HepG2 (cell line): ENCODE measurements at regions not wholly inside any gene's neighbourhood (a gene's known extent, or its start where the extent isn't known, plus 50 kb on each side); places are given as distances from the start of the nearest gene placed in this dataset.

ENCODE experiments used
- ATAC-seq: fragments of 200-7000 bp; cut with Tn5 transposase; 3 replicates; pipeline ENCODE4 v1.9.1; 2020; ENCODE audit warnings: mild to moderate bottlenecking, moderate library complexity
- BruUV-seq: library from RNA; stranded (reverse); fragments of 400-500 nt; replicated peaks from 2 replicates; lab custom pipeline; 2021; lab: Mats Ljungman, UMichigan
- CTCF ChIA-PET: fragments of 300-600 bp; formaldehyde crosslinking; extraction: SDS; loops from one replicate; lab custom pipeline; 2021; ENCODE audit warnings: low total read pairs, inconsistent platforms, low intra/inter-chr PET ratio; lab: Yijun Ruan, JAX
- POLR2A ChIA-PET: fragments of 350-600 bp; sonication (Branson Sonifier 250); formaldehyde crosslinking; loops from one replicate; lab custom pipeline; 2020; ENCODE audit warnings: antibody characterized with exemption, inconsistent platforms; lab: Yijun Ruan, JAX
- DNase-seq: peaks from one replicate; pipeline ENCODE4 v3.0.0-alpha.2; 2015; ENCODE audit warnings: low spot score
- FAIRE-seq: peaks from 3 replicates; lab custom pipeline; 2011; peaks lifted over from hg19 to GRCh38; lab: Jason Lieb, UNC
- H2AFZ ChIP-seq: one replicate; pipeline ENCODE4 v1.6.1; 2011; ENCODE audit warnings: low read length, inconsistent platforms
- H3K27ac ChIP-seq: fragments of 300-600 bp; 3 replicates; pipeline ENCODE4 v1.8.0; 2011; ENCODE audit warnings: mixed run types, mild to moderate bottlenecking, mixed read lengths, low read length, inconsistent platforms; ENCODE audit not compliant: insufficient read depth; ENCODE audit errors: extremely low read length
- H3K27me3 ChIP-seq, 2 experiments: fragments of 200-600 bp in 1 of 2; 2 replicates in 1 of 2; 3 replicates in 1 of 2; pipeline versions ENCODE4 v1.6.0 to v1.8.0; 2011; ENCODE audit warnings: low read length in 2 of 2, mild to moderate bottlenecking in 2 of 2, moderate library complexity in 2 of 2, inconsistent platforms in 1 of 2; ENCODE audit not compliant: insufficient read depth in 2 of 2, control insufficient read depth in 1 of 2
- H3K36me3 ChIP-seq, 2 experiments: fragments of 200-600 bp in 1 of 2; replicated peaks in 1 of 2; 2 replicates in 1 of 2; 3 replicates in 1 of 2; pipeline versions ENCODE4 v1.5.1 to v1.8.0; 2011; ENCODE audit warnings: low read length in 2 of 2, inconsistent platforms in 1 of 2; ENCODE audit not compliant: insufficient read depth in 2 of 2, control insufficient read depth in 1 of 2
- H3K4me1 ChIP-seq: 2 replicates; pipeline ENCODE4 v1.5.1; 2012; ENCODE audit warnings: low read length, inconsistent platforms; ENCODE audit not compliant: insufficient read depth
- H3K4me2 ChIP-seq: 2 replicates; pipeline ENCODE4 v1.6.0; 2011; ENCODE audit warnings: low read depth, low read length, inconsistent platforms
- H3K4me3 ChIP-seq, 3 experiments: fragments of 200-600 bp in 1 of 3; sonication (generic), shearing (Covaris generic) in 1 of 3; replicated peaks in 1 of 3; 2 replicates each; pipeline ENCODE4 v1.5.1; 2011 to 2016; ENCODE audit warnings: low read length in 3 of 3, inconsistent platforms in 2 of 3, low read depth in 2 of 3, mild to moderate bottlenecking in 2 of 3, control low read depth in 1 of 3, mixed read lengths in 1 of 3; ENCODE audit not compliant: insufficient read depth in 1 of 3
- H3K79me2 ChIP-seq: one replicate; pipeline ENCODE4 v1.6.1; 2011; ENCODE audit warnings: low read length, inconsistent platforms; ENCODE audit not compliant: insufficient read depth
- H3K9ac ChIP-seq: 2 replicates; pipeline ENCODE4 v1.6.0; 2011; ENCODE audit warnings: mild to moderate bottlenecking, low read depth, low read length, inconsistent platforms; ENCODE audit not compliant: insufficient read depth
- H3K9me3 ChIP-seq: 2 replicates; pipeline ENCODE4 v1.5.1; 2012; ENCODE audit warnings: mild to moderate bottlenecking, low read length
- H4K20me1 ChIP-seq: 2 replicates; pipeline ENCODE4 v1.6.0; 2011; ENCODE audit warnings: inconsistent platforms, mild to moderate bottlenecking, low read length, moderate library complexity; ENCODE audit not compliant: insufficient read depth
- CEBPB ChIP-seq: IDR thresholded peaks from 2 replicates; pipeline ENCODE4 v1.6.1; 2011; ENCODE audit warnings: low read depth, low read length, improper control_type of control experiment, borderline replicate concordance
- DRAP1 ChIP-seq: IDR thresholded peaks from 2 replicates; pipeline ENCODE4 v1.6.1; 2016; ENCODE audit warnings: missing genetic modification reagents, missing compliant biosample characterization
- FOXA3 ChIP-seq: IDR thresholded peaks from 2 replicates; pipeline ENCODE4 v1.6.1; 2016; ENCODE audit warnings: missing genetic modification reagents, missing compliant biosample characterization
- GLI4 ChIP-seq: sonication (generic); formaldehyde crosslinking; IDR thresholded peaks from 2 replicates; pipeline ENCODE4 v1.5.1; 2020; ENCODE audit warnings: missing genetic modification reagents, mild to moderate bottlenecking, moderate library complexity, borderline replicate concordance
- U2AF2 ChIP-seq: fragments of 200-400 bp; formaldehyde crosslinking; IDR thresholded peaks from 2 replicates; pipeline ENCODE4 v1.6.1; 2017; ENCODE audit warnings: low read depth, mild to moderate bottlenecking, low read length
- ZMAT3 ChIP-seq: sonication (generic); formaldehyde crosslinking; conservative IDR thresholded peaks from 2 replicates; pipeline ENCODE4 v1.7.0; 2021; ENCODE audit warnings: missing genetic modification reagents
- ZNF33B ChIP-seq: sonication (generic); formaldehyde crosslinking; IDR thresholded peaks from 2 replicates; pipeline ENCODE4 v1.5.1; 2020; ENCODE audit warnings: mild to moderate bottlenecking, missing genetic modification reagents
- ZNF652 ChIP-seq: IDR thresholded peaks from 2 replicates; pipeline ENCODE4 v1.6.1; 2016; ENCODE audit warnings: low read depth, borderline replicate concordance
- WGBS: methylation state at CpG from one replicate; pipeline ENCODE4 v1.1.6; 2017; ENCODE audit warnings: low lambda C conversion rate; 5-methylcytosine and 5-hydroxymethylcytosine counted together
- in situ Hi-C: cut with HindIII; loops from 2 replicates; pipeline ENCODE4 v1.10.0; 2017; ENCODE audit warnings: low pct_unique_long_range_greater_than_20kb; ENCODE audit not compliant: extremely low pct_ligation_motif_present
- intact Hi-C: fragments of 100-400 bp; cut with micrococcal nuclease; formaldehyde crosslinking; loops from one replicate; pipeline ENCODE4 v1.10.0; 2022; ENCODE audit not compliant: unreplicated experiment
- TF ChIP-seq, protein P1 (sequence below): sonication (generic); formaldehyde crosslinking; IDR thresholded peaks from 2 replicates; pipeline ENCODE4 v1.9.0; 2021; ENCODE audit warnings: missing genetic modification reagents, borderline replicate concordance
- TF ChIP-seq, protein P2 (sequence below), 2 experiments: sonication (generic) in 1 of 2; formaldehyde crosslinking in 1 of 2; IDR thresholded peaks; 2 replicates each; pipeline versions ENCODE4 v1.6.1 to v1.9.0; 2014 to 2022; ENCODE audit warnings: antibody characterized with exemption in 1 of 2, borderline replicate concordance in 1 of 2, inconsistent platforms in 1 of 2, low read depth in 1 of 2, missing genetic modification reagents in 1 of 2

DNA sequence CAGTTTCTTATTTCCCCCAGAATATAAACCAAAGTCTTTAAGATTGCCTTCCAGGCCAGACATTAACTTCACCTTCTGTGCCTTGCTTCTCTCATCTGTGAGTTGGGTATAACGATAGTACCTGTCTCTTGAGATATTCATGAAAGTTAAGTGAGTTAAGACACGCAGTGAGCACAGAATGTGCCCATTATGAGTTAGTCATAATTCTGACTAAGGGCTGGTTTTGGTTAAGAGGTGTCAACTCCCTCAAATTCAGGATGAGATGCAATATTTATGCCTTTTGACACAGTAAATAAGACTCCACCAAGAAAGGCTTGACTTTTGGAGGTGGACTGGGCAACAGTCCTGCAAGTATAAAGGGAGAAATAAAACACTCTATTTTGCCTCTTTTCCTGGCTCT is 528.7 kb upstream of the IGFBP3 start:
- H3K27ac ChIP-seq = no peak overlapping the region
- POLR2A ChIA-PET = no interaction called here
- in situ Hi-C loops = no loop called here
- no peak overlapping the region for H2AFZ ChIP-seq
- no peaks in the 10 kb centered on the region for H3K79me2 ChIP-seq
- WGBS = 28% methylated on average over 2 of the region's 2 CpGs
- peaks cover 8% of the 10 kb centered on the region; the same call in 1 of the 2 replicates for H3K9me3 ChIP-seq
- no peak overlapping the region for H3K4me2 ChIP-seq
- intact Hi-C loops = no loop called here
- H3K9ac ChIP-seq = no peak overlapping the region
- CTCF ChIA-PET = no interaction called here
- H3K27me3 ChIP-seq = no peaks in the 10 kb centered on the region
- no peak for DNase-seq
- ATAC-seq = no peak
- no peak overlapping the region for H3K4me3 ChIP-seq
- FAIRE-seq = no peak
- no peaks in the 10 kb centered on the region for H4K20me1 ChIP-seq
- no peak for TF ChIP-seq U2AF2
- TF ChIP-seq GLI4 (CRISPR knock-in tag) = no peak
- TF ChIP-seq FOXA3 = no peak
- TF ChIP-seq DRAP1 (CRISPR knock-in tag) = no peak
- no peak for TF ChIP-seq ZMAT3 (CRISPR knock-in tag)
- TF ChIP-seq, protein P1, sequence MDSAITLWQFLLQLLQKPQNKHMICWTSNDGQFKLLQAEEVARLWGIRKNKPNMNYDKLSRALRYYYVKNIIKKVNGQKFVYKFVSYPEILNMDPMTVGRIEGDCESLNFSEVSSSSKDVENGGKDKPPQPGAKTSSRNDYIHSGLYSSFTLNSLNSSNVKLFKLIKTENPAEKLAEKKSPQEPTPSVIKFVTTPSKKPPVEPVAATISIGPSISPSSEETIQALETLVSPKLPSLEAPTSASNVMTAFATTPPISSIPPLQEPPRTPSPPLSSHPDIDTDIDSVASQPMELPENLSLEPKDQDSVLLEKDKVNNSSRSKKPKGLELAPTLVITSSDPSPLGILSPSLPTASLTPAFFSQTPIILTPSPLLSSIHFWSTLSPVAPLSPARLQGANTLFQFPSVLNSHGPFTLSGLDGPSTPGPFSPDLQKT (CRISPR knock-in tag) = no peak
- TF ChIP-seq ZNF33B (CRISPR knock-in tag) = no peak
- no peaks in the 10 kb centered on the region for H3K4me1 ChIP-seq
- no TSS peak for BruUV-seq
- no peaks in the 10 kb centered on the region for H3K36me3 ChIP-seq

DNA sequence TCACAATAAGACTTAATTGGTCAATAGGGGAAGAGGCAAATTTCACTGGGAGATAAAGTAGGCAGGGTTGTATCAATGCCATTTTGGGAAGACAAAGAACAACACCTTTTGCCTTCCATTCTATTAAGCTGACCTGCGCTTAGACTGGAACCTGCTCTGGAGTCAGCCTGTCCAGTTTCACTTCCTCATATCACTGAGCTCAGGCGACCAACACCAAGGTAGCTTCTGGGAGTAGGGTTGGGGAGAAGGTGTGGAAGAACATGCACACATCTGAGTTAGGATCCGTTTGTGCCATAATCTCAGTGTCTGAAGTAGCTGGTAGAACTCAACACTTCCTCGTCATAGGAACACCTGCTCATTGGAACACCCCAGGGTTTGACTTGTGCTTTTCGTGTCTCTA is 527.4 kb upstream of the IGFBP3 start:
- Histone ChIP-seq H4K20me1 (no peaks in the 10 kb centered on the region), H2AFZ (no peak overlapping the region), H3K27ac (no peak overlapping the region), H3K4me2 (no peak overlapping the region), H3K27me3 (no peaks in the 10 kb centered on the region), H3K9me3 (peaks cover 8% of the 10 kb centered on the region; the same call in 1 of the 2 replicates), H3K36me3 (no peaks in the 10 kb centered on the region), H3K4me1 (no peaks in the 10 kb centered on the region), H3K9ac (no peak overlapping the region), H3K79me2 (no peaks in the 10 kb centered on the region), H3K4me3 (no peak overlapping the region)
- ChIA-PET CTCF (no interaction called here), POLR2A (no interaction called here)
- 20% methylated on average over 5 of the region's 5 CpGs for WGBS
- no peak for ATAC-seq
- DNase-seq = no peak
- in situ Hi-C loops (no loop called here), intact Hi-C loops (no loop called here)
- FAIRE-seq = no peak
- BruUV-seq = no TSS peak
- TF ChIP-seq CEBPB = no peak
- TF ChIP-seq, protein P2, sequence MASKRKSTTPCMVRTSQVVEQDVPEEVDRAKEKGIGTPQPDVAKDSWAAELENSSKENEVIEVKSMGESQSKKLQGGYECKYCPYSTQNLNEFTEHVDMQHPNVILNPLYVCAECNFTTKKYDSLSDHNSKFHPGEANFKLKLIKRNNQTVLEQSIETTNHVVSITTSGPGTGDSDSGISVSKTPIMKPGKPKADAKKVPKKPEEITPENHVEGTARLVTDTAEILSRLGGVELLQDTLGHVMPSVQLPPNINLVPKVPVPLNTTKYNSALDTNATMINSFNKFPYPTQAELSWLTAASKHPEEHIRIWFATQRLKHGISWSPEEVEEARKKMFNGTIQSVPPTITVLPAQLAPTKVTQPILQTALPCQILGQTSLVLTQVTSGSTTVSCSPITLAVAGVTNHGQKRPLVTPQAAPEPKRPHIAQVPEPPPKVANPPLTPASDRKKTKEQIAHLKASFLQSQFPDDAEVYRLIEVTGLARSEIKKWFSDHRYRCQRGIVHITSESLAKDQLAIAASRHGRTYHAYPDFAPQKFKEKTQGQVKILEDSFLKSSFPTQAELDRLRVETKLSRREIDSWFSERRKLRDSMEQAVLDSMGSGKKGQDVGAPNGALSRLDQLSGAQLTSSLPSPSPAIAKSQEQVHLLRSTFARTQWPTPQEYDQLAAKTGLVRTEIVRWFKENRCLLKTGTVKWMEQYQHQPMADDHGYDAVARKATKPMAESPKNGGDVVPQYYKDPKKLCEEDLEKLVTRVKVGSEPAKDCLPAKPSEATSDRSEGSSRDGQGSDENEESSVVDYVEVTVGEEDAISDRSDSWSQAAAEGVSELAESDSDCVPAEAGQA (IDR thresholded peaks at IDR 0.05; ENCODE audit: low read depth) = no peak
- TF ChIP-seq, protein P2 (CRISPR knock-in tag; IDR thresholded peaks at IDR 0.05; ENCODE audit: borderline replicate concordance) = no peak
- TF ChIP-seq ZNF652 = no peak
